ENCODE measurements at regions not wholly inside any gene's neighbourhood (a gene's known extent, or its start where the extent isn't known, plus 50 kb on each side); places are given as distances from the start of the nearest gene placed in this dataset.

- no peaks in the 10 kb centered on the region for H3K36me3 ChIP-seq (ENCODE audit: control insufficient read depth in 2 of 3, insufficient read depth in 3 of 3, low read length in 3 of 3)
- FAIRE-seq = no peak
- H3K4me3 ChIP-seq (ENCODE audit: low read length in 3 of 3) = no peak overlapping the region
- no peak overlapping the region for H3K9ac ChIP-seq (ENCODE audit: low read length in 3 of 3)
- intact Hi-C loops (cut with DNase I) = no loop called here
- no peak for DNase-seq
- no peak for TF ChIP-seq CTCF (IDR thresholded peaks at IDR 0.05; ENCODE audit: borderline replicate concordance, extremely low read depth, insufficient read depth)
- H3K9me3 ChIP-seq (ENCODE audit: control insufficient read depth in 2 of 3, insufficient read depth in 1 of 3, low read length in 3 of 3) = no peaks in the 10 kb centered on the region
- no peaks in the 10 kb centered on the region for H3K27me3 ChIP-seq (ENCODE audit: control insufficient read depth, insufficient read depth, low read length)
- H3K4me1 ChIP-seq (ENCODE audit: control insufficient read depth in 2 of 3, insufficient read depth in 2 of 3, low read depth in 1 of 3, low read length in 3 of 3) = no peaks in the 10 kb centered on the region
- H3K27ac ChIP-seq (ENCODE audit: low read depth in 2 of 2, low read length in 2 of 2) = no peak overlapping the region
Measured at GRCh38 chr7:12518920-12519681, 51.4 kb upstream of the SCIN start.

GRCh38 chr7:12519682-12520009 lies 50.9 kb upstream of the SCIN start:
- Histone ChIP-seq H3K27ac (ENCODE audit: low read depth in 2 of 2, low read length in 2 of 2) (no peak overlapping the region), H3K36me3 (ENCODE audit: control insufficient read depth in 2 of 3, insufficient read depth in 3 of 3, low read length in 3 of 3) (no peaks in the 10 kb centered on the region), H3K4me3 (ENCODE audit: low read length in 3 of 3) (no peak overlapping the region), H3K9ac (ENCODE audit: low read length in 3 of 3) (no peak overlapping the region), H3K9me3 (ENCODE audit: control insufficient read depth in 2 of 3, insufficient read depth in 1 of 3, low read length in 3 of 3) (no peaks in the 10 kb centered on the region), H3K4me1 (ENCODE audit: control insufficient read depth in 2 of 3, insufficient read depth in 2 of 3, low read depth in 1 of 3, low read length in 3 of 3) (no peaks in the 10 kb centered on the region), H3K27me3 (ENCODE audit: control insufficient read depth, insufficient read depth, low read length) (no peaks in the 10 kb centered on the region)
- FAIRE-seq = no peak
- intact Hi-C loops (cut with DNase I) = no loop called here
- no peak for DNase-seq
- no peak for TF ChIP-seq CTCF (IDR thresholded peaks at IDR 0.05; ENCODE audit: borderline replicate concordance, extremely low read depth, insufficient read depth)

Data from kidney (tissue), 13 donors.